Sigmoid colon (tissue), 6 donors: ENCODE measurements at regions not wholly inside any gene's neighbourhood (a gene's known extent, or its start where the extent isn't known, plus 50 kb on each side); places are given as distances from the start of the nearest gene placed in this dataset.

Source experiments
- DNase-seq: peaks from one replicate; pipeline ENCODE4 v3.0.0-alpha.2; 2019
- H3K27ac ChIP-seq, 4 donors: fragments of 200-600 bp; sonication (generic); one replicate each; pipeline ENCODE4 v1.5.1; 2016 to 2019; ENCODE audit warnings: mild to moderate bottlenecking in 1 of 4
- H3K27me3 ChIP-seq, 3 donors: fragments of 200-600 bp; sonication (generic); one replicate each; pipeline ENCODE4 v1.5.1; 2019; ENCODE audit warnings: mild to moderate bottlenecking in 1 of 3
- H3K36me3 ChIP-seq, 4 donors: fragments of 200-600 bp; sonication (generic); one replicate each; pipeline ENCODE4 v1.5.1; 2016 to 2019
- H3K4me1 ChIP-seq, 4 donors: fragments of 200-600 bp; sonication (generic); one replicate each; pipeline ENCODE4 v1.5.1; 2017 to 2019
- H3K4me3 ChIP-seq, 4 donors: fragments of 200-600 bp; sonication (generic); one replicate each; pipeline ENCODE4 v1.5.1; 2017 to 2019; ENCODE audit warnings: mild to moderate bottlenecking in 2 of 4, moderate library complexity in 1 of 4
- H3K9me3 ChIP-seq, 4 donors: fragments of 200-600 bp in 3 of 4; sonication (generic) in 3 of 4; one replicate each; pipeline versions ENCODE4 v1.5.1 to v1.6.1; 2013 to 2019
- EP300 ChIP-seq, 4 donors: sonication (generic); formaldehyde crosslinking; IDR thresholded peaks; one replicate each; pipeline ENCODE4 v1.6.1; 2017; ENCODE audit warnings: antibody characterized with exemption in 4 of 4
- POLR2A ChIP-seq, 2 donors: fragments of 450-650 bp; IDR thresholded peaks; one replicate each; pipeline ENCODE4 v1.6.1; 2016; ENCODE audit warnings: antibody characterized with exemption in 2 of 2, mild to moderate bottlenecking in 2 of 2, moderate library complexity in 2 of 2
- POLR2AphosphoS5 ChIP-seq, 4 donors: sonication (generic); formaldehyde crosslinking; IDR thresholded peaks; one replicate each; pipeline ENCODE4 v1.6.1; 2017; ENCODE audit warnings: antibody characterized with exemption in 4 of 4
- WGBS, 2 donors: extraction: QIAGEN DNeasy Blood & Tissue Kit; methylation state at CpG; one replicate each; pipeline ENCODE4 v1.1.7; 2013; 5-methylcytosine and 5-hydroxymethylcytosine counted together
- intact Hi-C: fragments of 100-400 bp; cut with DNase I; formaldehyde crosslinking; loops from one replicate; pipeline ENCODE4 v1.15.1; 2023
- TF ChIP-seq, protein P1 (sequence below), 4 experiments: fragments of 450-650 bp in 3 of 4; fragments of 200-600 bp in 1 of 4; IDR thresholded peaks; one replicate each; pipeline ENCODE4 v1.5.1; 2016 to 2019; ENCODE audit warnings: antibody characterized with exemption in 4 of 4, mild to moderate bottlenecking in 3 of 4, moderate library complexity in 2 of 4
- donor health status: healthy with polysubstance abuse.
- donor health status: healthy.

DNA sequence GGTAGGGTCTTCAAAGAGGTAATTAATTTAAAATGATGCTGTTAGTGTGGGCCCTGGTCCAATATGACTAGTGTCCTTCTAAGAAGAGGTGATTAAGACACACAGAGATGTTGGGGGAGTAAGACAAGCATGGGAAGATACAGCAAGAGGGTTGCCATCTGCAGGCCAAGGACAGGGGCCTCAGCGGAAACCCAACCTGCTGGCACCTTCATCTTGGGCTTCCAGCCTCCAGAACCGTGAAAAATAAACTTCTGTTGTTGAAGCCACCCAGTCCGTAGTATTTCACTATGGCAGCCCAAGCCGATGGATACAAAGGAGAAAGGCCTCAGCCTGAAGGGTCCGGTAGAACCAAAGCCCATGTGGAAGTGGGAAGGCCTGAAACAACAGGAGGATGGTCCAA is 161.7 kb upstream of the UBE2E1 start:
- no peak for DNase-seq
- intact Hi-C loops = no loop called here
- no peaks in the 10 kb centered on the region for H3K36me3 ChIP-seq
- WGBS, 2 donors = 93 to 97% methylated on average over 5 of the region's 5 CpGs
- TF ChIP-seq EP300 (IDR thresholded peaks at IDR 0.05) (no peak), POLR2AphosphoS5 (IDR thresholded peaks at IDR 0.05) (no peak), POLR2A (IDR thresholded peaks at IDR 0.05) (no peak)
- TF ChIP-seq, protein P1, sequence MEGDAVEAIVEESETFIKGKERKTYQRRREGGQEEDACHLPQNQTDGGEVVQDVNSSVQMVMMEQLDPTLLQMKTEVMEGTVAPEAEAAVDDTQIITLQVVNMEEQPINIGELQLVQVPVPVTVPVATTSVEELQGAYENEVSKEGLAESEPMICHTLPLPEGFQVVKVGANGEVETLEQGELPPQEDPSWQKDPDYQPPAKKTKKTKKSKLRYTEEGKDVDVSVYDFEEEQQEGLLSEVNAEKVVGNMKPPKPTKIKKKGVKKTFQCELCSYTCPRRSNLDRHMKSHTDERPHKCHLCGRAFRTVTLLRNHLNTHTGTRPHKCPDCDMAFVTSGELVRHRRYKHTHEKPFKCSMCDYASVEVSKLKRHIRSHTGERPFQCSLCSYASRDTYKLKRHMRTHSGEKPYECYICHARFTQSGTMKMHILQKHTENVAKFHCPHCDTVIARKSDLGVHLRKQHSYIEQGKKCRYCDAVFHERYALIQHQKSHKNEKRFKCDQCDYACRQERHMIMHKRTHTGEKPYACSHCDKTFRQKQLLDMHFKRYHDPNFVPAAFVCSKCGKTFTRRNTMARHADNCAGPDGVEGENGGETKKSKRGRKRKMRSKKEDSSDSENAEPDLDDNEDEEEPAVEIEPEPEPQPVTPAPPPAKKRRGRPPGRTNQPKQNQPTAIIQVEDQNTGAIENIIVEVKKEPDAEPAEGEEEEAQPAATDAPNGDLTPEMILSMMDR (IDR thresholded peaks at IDR 0.05) = no peak
- H3K4me3 ChIP-seq = no peak overlapping the region
- no peaks in the 10 kb centered on the region for H3K4me1 ChIP-seq
- H3K27ac ChIP-seq = no peak overlapping the region
- no peaks in the 10 kb centered on the region for H3K27me3 ChIP-seq
- H3K9me3 ChIP-seq = no peaks in the 10 kb centered on the region

DNA sequence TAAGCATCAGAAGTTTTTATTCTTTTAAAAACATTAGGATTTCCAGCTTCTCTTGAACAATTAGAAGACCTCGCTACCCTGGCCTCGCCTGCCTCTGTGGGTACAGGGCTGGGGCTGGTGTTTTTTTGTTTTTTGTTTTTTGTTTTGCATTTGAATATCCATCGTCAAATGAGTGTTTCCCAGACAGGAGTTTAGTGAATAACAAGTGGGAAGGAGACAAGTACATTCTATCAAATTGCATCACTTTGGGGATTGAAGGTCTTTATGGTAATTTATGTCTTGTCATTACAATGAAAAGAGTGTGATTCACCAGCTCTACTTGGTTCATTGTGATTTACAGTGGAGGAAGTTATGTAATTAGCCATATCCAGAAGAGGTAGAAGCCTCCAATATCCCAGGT is 161.1 kb upstream of the UBE2E1 start:
- Histone ChIP-seq H3K36me3 (no peaks in the 10 kb centered on the region), H3K9me3 (no peaks in the 10 kb centered on the region), H3K4me3 (no peak overlapping the region), H3K4me1 (no peaks in the 10 kb centered on the region), H3K27me3 (no peaks in the 10 kb centered on the region), H3K27ac (no peak overlapping the region)
- intact Hi-C loops = no loop called here
- WGBS, 2 donors = 92 to 95% methylated on average over 3 of the region's 3 CpGs
- no peak for DNase-seq
- TF ChIP-seq POLR2AphosphoS5 (IDR thresholded peaks at IDR 0.05) (no peak), POLR2A (IDR thresholded peaks at IDR 0.05) (no peak), EP300 (IDR thresholded peaks at IDR 0.05) (no peak)
- TF ChIP-seq, protein P1 (IDR thresholded peaks at IDR 0.05) = no peak

DNA sequence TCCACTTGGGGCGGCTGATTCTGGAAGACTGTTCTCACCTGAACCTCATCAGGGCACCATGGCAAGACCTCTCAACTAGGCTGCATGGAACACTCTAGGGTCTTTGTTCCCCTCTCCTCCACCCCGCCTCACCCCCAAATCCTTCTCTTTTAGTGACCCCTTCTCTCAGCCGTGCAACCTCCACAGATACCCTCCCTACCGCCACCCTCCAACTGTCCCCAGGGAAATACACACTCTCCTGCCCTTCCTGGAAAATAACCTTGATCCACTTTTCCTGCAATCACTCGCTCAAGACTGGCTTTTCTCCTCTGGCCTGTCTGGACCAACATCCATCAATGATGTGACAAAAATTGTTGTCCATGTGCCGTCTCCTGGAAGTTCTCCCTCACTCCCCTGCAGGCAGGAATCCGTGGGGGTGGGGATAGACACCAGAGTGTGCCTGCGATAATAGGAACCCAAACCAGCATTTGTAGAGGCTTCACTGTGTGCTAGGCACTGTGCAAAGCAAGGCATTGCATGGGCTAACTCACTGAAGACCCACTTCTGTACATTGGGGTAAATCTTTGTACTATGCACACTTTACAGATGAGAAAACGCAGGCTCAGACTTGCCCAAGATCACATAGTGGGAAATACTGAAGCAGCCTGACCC is 160.1 kb upstream of the UBE2E1 start:
- no peak for DNase-seq
- no peak for TF ChIP-seq POLR2A (IDR thresholded peaks at IDR 0.05)
- no peak for TF ChIP-seq EP300 (IDR thresholded peaks at IDR 0.05)
- TF ChIP-seq POLR2AphosphoS5 (IDR thresholded peaks at IDR 0.05) = no peak
- TF ChIP-seq, protein P1 (IDR thresholded peaks at IDR 0.05) = no peak
- intact Hi-C loops = no loop called here
- no peaks in the 10 kb centered on the region for H3K9me3 ChIP-seq
- H3K27me3 ChIP-seq = no peaks in the 10 kb centered on the region
- H3K36me3 ChIP-seq = no peaks in the 10 kb centered on the region
- peaks cover 0 to 3% (median 0%) of the 10 kb centered on the region in 4 donors for H3K4me1 ChIP-seq
- 77 to 88% methylated on average over 9 of the region's 9 CpGs for WGBS, 2 donors
- H3K4me3 ChIP-seq = no peak overlapping the region
- H3K27ac ChIP-seq = no peak overlapping the region

DNA sequence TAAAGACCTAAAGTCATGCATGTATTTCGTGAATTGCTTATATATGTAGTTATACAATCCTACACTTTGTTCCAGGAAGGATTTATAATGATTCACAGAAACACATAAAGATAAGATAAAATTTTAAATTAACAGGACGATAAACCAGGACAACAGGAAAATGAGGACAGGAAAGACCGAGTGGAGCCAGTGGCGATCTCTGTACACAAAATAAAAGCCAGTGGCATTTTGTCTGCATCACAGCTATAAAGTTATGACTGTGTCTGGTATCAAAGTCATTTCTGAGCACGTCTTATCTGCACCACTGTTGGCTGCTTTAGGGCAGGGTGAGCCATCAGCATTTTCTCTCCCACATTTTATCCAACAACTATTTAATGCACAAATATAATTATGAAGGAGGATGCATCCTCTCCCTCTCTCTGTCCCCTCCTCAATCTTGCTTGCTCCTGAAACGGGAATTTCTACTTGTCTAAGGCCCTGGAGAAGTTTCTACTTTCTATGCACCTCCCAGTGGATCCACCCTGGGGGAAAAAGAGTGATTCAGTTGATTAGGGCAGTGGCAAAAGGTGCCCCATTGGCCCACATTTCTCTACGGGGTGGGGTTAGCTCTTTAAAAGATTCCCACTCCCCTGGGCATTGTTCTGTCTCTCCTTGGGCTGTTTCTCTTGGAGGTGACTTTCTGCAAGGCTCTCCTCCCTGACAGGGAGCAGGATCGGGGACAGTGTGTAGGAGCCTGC is 159.4 kb upstream of the UBE2E1 start:
- TF ChIP-seq EP300 (IDR thresholded peaks at IDR 0.05) = no peak
- TF ChIP-seq POLR2A (IDR thresholded peaks at IDR 0.05) = no peak
- TF ChIP-seq POLR2AphosphoS5 (IDR thresholded peaks at IDR 0.05) = no peak
- TF ChIP-seq, protein P1 (IDR thresholded peaks at IDR 0.05) = no peak
- intact Hi-C loops = no loop called here
- peaks cover 0 to 4% (median 0%) of the 10 kb centered on the region in 4 donors for H3K4me1 ChIP-seq
- H3K9me3 ChIP-seq = no peaks in the 10 kb centered on the region
- H3K27me3 ChIP-seq = no peaks in the 10 kb centered on the region
- no peak overlapping the region for H3K4me3 ChIP-seq
- 15 to 62% methylated on average over 8 of the region's 8 CpGs for WGBS, 2 donors
- DNase-seq = no peak
- no peaks in the 10 kb centered on the region for H3K36me3 ChIP-seq
- no peak overlapping the region for H3K27ac ChIP-seq
